ENCODE measurements at regions not wholly inside any gene's neighbourhood (a gene's known extent, or its start where the extent isn't known, plus 50 kb on each side); places are given as distances from the start of the nearest gene placed in this dataset.

GRCh38 chr1:30196872-30197638 lies 526.3 kb downstream of the MATN1 start:
- Histone ChIP-seq H3K9me3 (no peaks in the 10 kb centered on the region), H3K4me3 (no peak overlapping the region), H3K27ac (no peak overlapping the region), H3K36me3 (no peaks in the 10 kb centered on the region), H3K4me1 (no peaks in the 10 kb centered on the region), H3K27me3 (no peaks in the 10 kb centered on the region)
- TF ChIP-seq POLR2A (IDR thresholded peaks at IDR 0.05): no peak
- TF ChIP-seq POLR2AphosphoS5 (IDR thresholded peaks at IDR 0.05): no peak
- TF ChIP-seq CTCF (IDR thresholded peaks at IDR 0.05): no peak
- intact Hi-C loops (cut with DNase I; ENCODE audit: low total_unique reads): no loop called here
- no peak for DNase-seq (ENCODE audit: low spot score in 2 of 2)

- DNase-seq (ENCODE audit: low spot score in 2 of 2): no peak
- H3K4me1 ChIP-seq: no peaks in the 10 kb centered on the region
- intact Hi-C loops (cut with DNase I; ENCODE audit: low total_unique reads): no loop called here
- TF ChIP-seq CTCF (IDR thresholded peaks at IDR 0.05) (no peak), POLR2A (IDR thresholded peaks at IDR 0.05) (no peak), POLR2AphosphoS5 (IDR thresholded peaks at IDR 0.05) (no peak)
- H3K4me3 ChIP-seq: no peak overlapping the region
- H3K27me3 ChIP-seq: no peaks in the 10 kb centered on the region
- H3K27ac ChIP-seq: no peak overlapping the region
- no peaks in the 10 kb centered on the region for H3K36me3 ChIP-seq
- H3K9me3 ChIP-seq: no peaks in the 10 kb centered on the region
Measured at GRCh38 chr1:30196457-30196856, 526.9 kb downstream of the MATN1 start.

GRCh38 chr1:30195424-30196134 lies 527.8 kb downstream of the MATN1 start:
- Histone ChIP-seq H3K4me1 (no peaks in the 10 kb centered on the region), H3K9me3 (no peaks in the 10 kb centered on the region), H3K27ac (no peak overlapping the region), H3K36me3 (no peaks in the 10 kb centered on the region), H3K4me3 (no peak overlapping the region), H3K27me3 (no peaks in the 10 kb centered on the region)
- intact Hi-C loops (cut with DNase I; ENCODE audit: low total_unique reads): no loop called here
- TF ChIP-seq POLR2A (IDR thresholded peaks at IDR 0.05) (no peak), POLR2AphosphoS5 (IDR thresholded peaks at IDR 0.05) (no peak)
- no peak for DNase-seq (ENCODE audit: low spot score in 2 of 2)

GRCh38 chr1:30194741-30195423 lies 528.5 kb downstream of the MATN1 start:
- peak overlapping the region in 1 of 2 donors; percentile 54 for H3K27ac ChIP-seq
- no peaks in the 10 kb centered on the region for H3K27me3 ChIP-seq
- no peaks in the 10 kb centered on the region for H3K4me1 ChIP-seq
- H3K36me3 ChIP-seq: no peaks in the 10 kb centered on the region
- no peaks in the 10 kb centered on the region for H3K9me3 ChIP-seq
- no peak for TF ChIP-seq CTCF (IDR thresholded peaks at IDR 0.05)
- TF ChIP-seq POLR2AphosphoS5 (IDR thresholded peaks at IDR 0.05): no peak
- TF ChIP-seq POLR2A (IDR thresholded peaks at IDR 0.05): no peak
- intact Hi-C loops (cut with DNase I; ENCODE audit: low total_unique reads): no loop called here
- DNase-seq (ENCODE audit: low spot score in 2 of 2): no peak
- no peak overlapping the region for H3K4me3 ChIP-seq

- no peak overlapping the region for H3K4me3 ChIP-seq
- no peaks in the 10 kb centered on the region for H3K4me1 ChIP-seq
- TF ChIP-seq POLR2A (IDR thresholded peaks at IDR 0.05) (no peak), CTCF (IDR thresholded peaks at IDR 0.05) (no peak), POLR2AphosphoS5 (IDR thresholded peaks at IDR 0.05) (no peak)
- no peaks in the 10 kb centered on the region for H3K36me3 ChIP-seq
- H3K27ac ChIP-seq: peak overlapping the region in 1 of 2 donors; percentile 54
- no peaks in the 10 kb centered on the region for H3K27me3 ChIP-seq
- no peak for DNase-seq (ENCODE audit: low spot score in 2 of 2)
- no peaks in the 10 kb centered on the region for H3K9me3 ChIP-seq
- intact Hi-C loops (cut with DNase I; ENCODE audit: low total_unique reads): no loop called here
Measured at GRCh38 chr1:30194046-30194619, 529.3 kb downstream of the MATN1 start.
